Heart left ventricle (tissue), 13 donors: ENCODE measurements at regions not wholly inside any gene's neighbourhood (a gene's known extent, or its start where the extent isn't known, plus 50 kb on each side); places are given as distances from the start of the nearest gene placed in this dataset.

Experiments used
- POLR2A ChIP-seq, 2 donors: fragments of 450-650 bp; IDR thresholded peaks; one replicate each; pipeline ENCODE4 v1.6.1; 2017; ENCODE audit warnings: antibody characterized with exemption in 2 of 2, mild to moderate bottlenecking in 2 of 2, moderate library complexity in 2 of 2
- TF ChIP-seq, protein P1 (sequence below), 12 donors: fragments of 200-600 bp; sonication (generic) in 4 of 12; IDR thresholded peaks; one replicate each; pipeline versions ENCODE4 v1.5.0 to v1.8.0; 2018 to 2022; ENCODE audit warnings: antibody characterized with exemption in 12 of 12, mild to moderate bottlenecking in 5 of 12
- donor health status: ischemic (EF 13 %, LVEDD 7.1; RV severe dilation, severe dysfunction).
- donor health status: DM: no; HTN: yes; CAD: no.
- donor health status: DM: no; HTN: no; CAD: no.
- donor health status: ischemic (EF 25% LVEDD 6.9; RV normal size, moderate dysfunction).
- donor health status: ischemic (EF 25% LVEDD 5.7; RV mildly dilated, moderate dysfunction).
- donor health status: ischemic (EF 35%, LVEDD 5.7; RV mildly dilated, moderate dysfunction).
- donor health status: nonischemic (EF 11% LVEDD 7.7; RV severe dilation, severe dysfunction).
- donor health status: DM: yes; HTN: yes; CAD: no.
- donor health status: PGD.
- donor health status: ischemic (EF 29% LVEDD 5.4; RV normal size, mild dysfunction).
- donor health status: nonischemic (EF 23%, LVEDD 6.1; RV moderate dilation, normal function).

DNA sequence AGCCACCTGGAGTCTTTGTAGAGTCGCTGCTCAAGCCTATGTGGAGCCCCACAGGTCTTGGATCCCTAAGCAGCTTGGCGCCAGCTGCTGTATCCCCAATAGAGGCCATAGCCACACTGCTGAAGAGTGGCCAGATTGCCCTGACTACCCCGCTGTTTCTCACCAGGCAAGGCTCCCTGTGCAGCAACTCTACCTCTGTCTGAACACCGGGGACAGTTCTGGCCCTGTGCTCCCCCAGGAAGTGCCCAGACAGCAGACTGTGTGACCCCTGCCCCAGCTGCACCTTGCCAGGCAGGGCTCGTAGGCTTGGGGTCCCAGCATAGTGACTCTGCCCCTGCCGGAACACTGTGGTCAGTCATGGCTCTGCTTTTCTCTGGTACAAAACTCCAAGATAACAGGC lies 53.5 kb upstream of the GALNT13 start:
- TF ChIP-seq POLR2A (IDR thresholded peaks at IDR 0.05): no peak
- TF ChIP-seq, protein P1, sequence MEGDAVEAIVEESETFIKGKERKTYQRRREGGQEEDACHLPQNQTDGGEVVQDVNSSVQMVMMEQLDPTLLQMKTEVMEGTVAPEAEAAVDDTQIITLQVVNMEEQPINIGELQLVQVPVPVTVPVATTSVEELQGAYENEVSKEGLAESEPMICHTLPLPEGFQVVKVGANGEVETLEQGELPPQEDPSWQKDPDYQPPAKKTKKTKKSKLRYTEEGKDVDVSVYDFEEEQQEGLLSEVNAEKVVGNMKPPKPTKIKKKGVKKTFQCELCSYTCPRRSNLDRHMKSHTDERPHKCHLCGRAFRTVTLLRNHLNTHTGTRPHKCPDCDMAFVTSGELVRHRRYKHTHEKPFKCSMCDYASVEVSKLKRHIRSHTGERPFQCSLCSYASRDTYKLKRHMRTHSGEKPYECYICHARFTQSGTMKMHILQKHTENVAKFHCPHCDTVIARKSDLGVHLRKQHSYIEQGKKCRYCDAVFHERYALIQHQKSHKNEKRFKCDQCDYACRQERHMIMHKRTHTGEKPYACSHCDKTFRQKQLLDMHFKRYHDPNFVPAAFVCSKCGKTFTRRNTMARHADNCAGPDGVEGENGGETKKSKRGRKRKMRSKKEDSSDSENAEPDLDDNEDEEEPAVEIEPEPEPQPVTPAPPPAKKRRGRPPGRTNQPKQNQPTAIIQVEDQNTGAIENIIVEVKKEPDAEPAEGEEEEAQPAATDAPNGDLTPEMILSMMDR (IDR thresholded peaks at IDR 0.05): no peak
